ENCODE measurements at regions not wholly inside any gene's neighbourhood (a gene's known extent, or its start where the extent isn't known, plus 50 kb on each side); places are given as distances from the start of the nearest gene placed in this dataset.

DNA sequence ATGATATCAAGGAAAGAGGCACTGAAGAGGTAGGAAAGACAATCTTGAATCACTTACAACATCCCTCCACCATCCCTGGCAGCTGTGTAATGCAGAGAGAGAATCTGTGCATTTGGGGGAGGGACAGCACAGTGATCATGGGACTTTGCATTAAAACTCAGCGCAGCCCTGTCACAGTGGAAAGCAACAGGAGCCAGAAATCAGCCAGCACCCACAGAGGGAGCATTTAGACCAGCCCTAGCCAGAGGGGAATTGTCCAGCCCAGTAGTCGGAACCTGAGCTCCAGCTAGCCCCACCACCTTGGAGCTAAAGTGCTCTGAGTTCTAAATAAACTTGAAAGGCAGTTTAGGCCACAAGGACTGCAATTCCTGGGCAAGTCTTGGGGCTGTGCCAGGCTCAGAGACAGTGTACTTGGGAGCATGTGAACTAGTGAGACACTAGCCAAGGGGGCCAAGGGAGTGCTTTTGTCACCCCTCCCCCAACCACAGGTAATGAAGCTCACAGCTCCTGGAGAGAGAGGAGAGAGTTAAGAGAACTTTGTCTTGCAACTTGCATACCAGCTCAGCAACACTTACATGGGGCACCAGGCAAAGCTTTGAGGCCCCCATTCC is 83.9 kb upstream of the FAM241A start:
- TF ChIP-seq RAD21 (IDR thresholded peaks at IDR 0.05; ENCODE audit: low read depth) (no peak), CEBPB (IDR thresholded peaks at IDR 0.05) (no peak), EGR1 (IDR thresholded peaks at IDR 0.05) (no peak), TAF1 (IDR thresholded peaks at IDR 0.05; ENCODE audit: low read depth) (no peak), EP300 (IDR thresholded peaks at IDR 0.05; ENCODE audit: borderline replicate concordance) (no peak), CREB1 (IDR thresholded peaks at IDR 0.05; ENCODE audit: low read depth) (no peak), TCF12 (IDR thresholded peaks at IDR 0.05; ENCODE audit: low read depth) (no peak), FOXM1 (IDR thresholded peaks at IDR 0.05; ENCODE audit: borderline replicate concordance, low read depth) (no peak), YY1 (IDR thresholded peaks at IDR 0.05; ENCODE audit: low read depth) (no peak), TEAD4 (IDR thresholded peaks at IDR 0.05) (no peak), NFIC (IDR thresholded peaks at IDR 0.05) (no peak)
- TF ChIP-seq, protein P1, sequence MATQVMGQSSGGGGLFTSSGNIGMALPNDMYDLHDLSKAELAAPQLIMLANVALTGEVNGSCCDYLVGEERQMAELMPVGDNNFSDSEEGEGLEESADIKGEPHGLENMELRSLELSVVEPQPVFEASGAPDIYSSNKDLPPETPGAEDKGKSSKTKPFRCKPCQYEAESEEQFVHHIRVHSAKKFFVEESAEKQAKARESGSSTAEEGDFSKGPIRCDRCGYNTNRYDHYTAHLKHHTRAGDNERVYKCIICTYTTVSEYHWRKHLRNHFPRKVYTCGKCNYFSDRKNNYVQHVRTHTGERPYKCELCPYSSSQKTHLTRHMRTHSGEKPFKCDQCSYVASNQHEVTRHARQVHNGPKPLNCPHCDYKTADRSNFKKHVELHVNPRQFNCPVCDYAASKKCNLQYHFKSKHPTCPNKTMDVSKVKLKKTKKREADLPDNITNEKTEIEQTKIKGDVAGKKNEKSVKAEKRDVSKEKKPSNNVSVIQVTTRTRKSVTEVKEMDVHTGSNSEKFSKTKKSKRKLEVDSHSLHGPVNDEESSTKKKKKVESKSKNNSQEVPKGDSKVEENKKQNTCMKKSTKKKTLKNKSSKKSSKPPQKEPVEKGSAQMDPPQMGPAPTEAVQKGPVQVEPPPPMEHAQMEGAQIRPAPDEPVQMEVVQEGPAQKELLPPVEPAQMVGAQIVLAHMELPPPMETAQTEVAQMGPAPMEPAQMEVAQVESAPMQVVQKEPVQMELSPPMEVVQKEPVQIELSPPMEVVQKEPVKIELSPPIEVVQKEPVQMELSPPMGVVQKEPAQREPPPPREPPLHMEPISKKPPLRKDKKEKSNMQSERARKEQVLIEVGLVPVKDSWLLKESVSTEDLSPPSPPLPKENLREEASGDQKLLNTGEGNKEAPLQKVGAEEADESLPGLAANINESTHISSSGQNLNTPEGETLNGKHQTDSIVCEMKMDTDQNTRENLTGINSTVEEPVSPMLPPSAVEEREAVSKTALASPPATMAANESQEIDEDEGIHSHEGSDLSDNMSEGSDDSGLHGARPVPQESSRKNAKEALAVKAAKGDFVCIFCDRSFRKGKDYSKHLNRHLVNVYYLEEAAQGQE (IDR thresholded peaks at IDR 0.05; ENCODE audit: low read depth): no peak
- TF ChIP-seq, protein P2, sequence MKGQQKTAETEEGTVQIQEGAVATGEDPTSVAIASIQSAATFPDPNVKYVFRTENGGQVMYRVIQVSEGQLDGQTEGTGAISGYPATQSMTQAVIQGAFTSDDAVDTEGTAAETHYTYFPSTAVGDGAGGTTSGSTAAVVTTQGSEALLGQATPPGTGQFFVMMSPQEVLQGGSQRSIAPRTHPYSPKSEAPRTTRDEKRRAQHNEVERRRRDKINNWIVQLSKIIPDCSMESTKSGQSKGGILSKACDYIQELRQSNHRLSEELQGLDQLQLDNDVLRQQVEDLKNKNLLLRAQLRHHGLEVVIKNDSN (IDR thresholded peaks at IDR 0.05): no peak
- TF ChIP-seq, protein P3, sequence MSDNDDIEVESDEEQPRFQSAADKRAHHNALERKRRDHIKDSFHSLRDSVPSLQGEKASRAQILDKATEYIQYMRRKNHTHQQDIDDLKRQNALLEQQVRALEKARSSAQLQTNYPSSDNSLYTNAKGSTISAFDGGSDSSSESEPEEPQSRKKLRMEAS (IDR thresholded peaks at IDR 0.05): no peak

Data from Ishikawa (cell line).